ENCODE measurements at regions not wholly inside any gene's neighbourhood (a gene's known extent, or its start where the extent isn't known, plus 50 kb on each side); places are given as distances from the start of the nearest gene placed in this dataset.
"Not testable (repeated sequence)": the region's sequence is repeated elsewhere in the genome, so short reads cannot be mapped to it uniquely, and the experiment has no call there.

DNA sequence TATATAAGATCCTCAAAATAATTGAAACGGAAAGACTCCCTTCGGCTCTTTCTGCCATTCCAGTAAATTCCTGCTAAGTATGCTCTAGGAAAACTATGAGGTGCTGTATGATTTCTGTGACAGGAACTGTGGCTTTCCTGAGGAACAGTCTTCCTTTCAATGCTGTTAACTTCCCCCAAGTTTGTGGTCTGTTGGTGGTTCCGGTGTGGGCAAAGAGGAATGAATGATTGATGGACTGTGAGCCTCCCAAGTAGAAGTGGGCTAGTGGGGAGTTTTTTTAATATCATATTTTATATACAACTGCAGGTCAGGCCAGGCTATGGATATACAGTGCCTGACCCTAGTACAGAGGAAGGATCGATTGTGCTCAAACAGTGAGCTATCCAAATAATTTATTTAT is 560.7 kb upstream of the RBFOX1 start:
- DNase-seq (ENCODE audit: extremely low spot score in 2 of 2) = no peak
- TF ChIP-seq POLR2A (IDR thresholded peaks at IDR 0.05) (no peak), POLR2AphosphoS5 (IDR thresholded peaks at IDR 0.05; ENCODE audit: insufficient read depth in 1 of 2, low read depth in 1 of 2) (no peak)
- TF ChIP-seq, protein P1, sequence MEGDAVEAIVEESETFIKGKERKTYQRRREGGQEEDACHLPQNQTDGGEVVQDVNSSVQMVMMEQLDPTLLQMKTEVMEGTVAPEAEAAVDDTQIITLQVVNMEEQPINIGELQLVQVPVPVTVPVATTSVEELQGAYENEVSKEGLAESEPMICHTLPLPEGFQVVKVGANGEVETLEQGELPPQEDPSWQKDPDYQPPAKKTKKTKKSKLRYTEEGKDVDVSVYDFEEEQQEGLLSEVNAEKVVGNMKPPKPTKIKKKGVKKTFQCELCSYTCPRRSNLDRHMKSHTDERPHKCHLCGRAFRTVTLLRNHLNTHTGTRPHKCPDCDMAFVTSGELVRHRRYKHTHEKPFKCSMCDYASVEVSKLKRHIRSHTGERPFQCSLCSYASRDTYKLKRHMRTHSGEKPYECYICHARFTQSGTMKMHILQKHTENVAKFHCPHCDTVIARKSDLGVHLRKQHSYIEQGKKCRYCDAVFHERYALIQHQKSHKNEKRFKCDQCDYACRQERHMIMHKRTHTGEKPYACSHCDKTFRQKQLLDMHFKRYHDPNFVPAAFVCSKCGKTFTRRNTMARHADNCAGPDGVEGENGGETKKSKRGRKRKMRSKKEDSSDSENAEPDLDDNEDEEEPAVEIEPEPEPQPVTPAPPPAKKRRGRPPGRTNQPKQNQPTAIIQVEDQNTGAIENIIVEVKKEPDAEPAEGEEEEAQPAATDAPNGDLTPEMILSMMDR (IDR thresholded peaks at IDR 0.05) = no peak
- no peaks in the 10 kb centered on the region for H3K36me3 ChIP-seq
- no peaks in the 10 kb centered on the region for H3K4me1 ChIP-seq
- H3K4me3 ChIP-seq = no peak overlapping the region
- H3K9me3 ChIP-seq = no peaks in the 10 kb centered on the region
- intact Hi-C loops (cut with DNase I) = no loop called here
- no peaks in the 10 kb centered on the region for H3K27me3 ChIP-seq
- H3K27ac ChIP-seq = no peak overlapping the region

GRCh38 chr16:6753553-6753952 is 579.1 kb upstream of the RBFOX1 start:
- Histone ChIP-seq H3K27ac (no peak overlapping the region), H3K9me3 (no peaks in the 10 kb centered on the region), H3K4me1 (no peaks in the 10 kb centered on the region), H3K36me3 (no peaks in the 10 kb centered on the region), H3K27me3 (no peaks in the 10 kb centered on the region), H3K4me3 (no peak overlapping the region)
- intact Hi-C loops (cut with DNase I) = no loop called here
- no peak for DNase-seq (ENCODE audit: extremely low spot score in 2 of 2)
- TF ChIP-seq POLR2AphosphoS5 (IDR thresholded peaks at IDR 0.05; ENCODE audit: insufficient read depth in 1 of 2, low read depth in 1 of 2) = no peak
- TF ChIP-seq POLR2A (IDR thresholded peaks at IDR 0.05) = no peak
- TF ChIP-seq, protein P1 (IDR thresholded peaks at IDR 0.05) = no peak

- DNase-seq (ENCODE audit: extremely low spot score in 2 of 2) = no peak
- intact Hi-C loops (cut with DNase I) = no loop called here
- no peaks in the 10 kb centered on the region for H3K9me3 ChIP-seq
- TF ChIP-seq POLR2A (IDR thresholded peaks at IDR 0.05) (no peak), POLR2AphosphoS5 (IDR thresholded peaks at IDR 0.05; ENCODE audit: insufficient read depth in 1 of 2, low read depth in 1 of 2) (no peak)
- TF ChIP-seq, protein P1 (IDR thresholded peaks at IDR 0.05) = no peak
- no peak overlapping the region for H3K4me3 ChIP-seq
- no peak overlapping the region for H3K27ac ChIP-seq
- H3K4me1 ChIP-seq = no peaks in the 10 kb centered on the region
- H3K27me3 ChIP-seq = no peaks in the 10 kb centered on the region
- H3K36me3 ChIP-seq = no peaks in the 10 kb centered on the region
These were observed 581.5 kb upstream of the RBFOX1 start for GRCh38 chr16:6751191-6751590.

- intact Hi-C loops (cut with DNase I) = no loop called here
- no peak for DNase-seq (ENCODE audit: extremely low spot score in 2 of 2)
- TF ChIP-seq POLR2AphosphoS5 (IDR thresholded peaks at IDR 0.05; ENCODE audit: insufficient read depth in 1 of 2, low read depth in 1 of 2) (no peak), POLR2A (IDR thresholded peaks at IDR 0.05) (no peak)
- TF ChIP-seq, protein P1 (IDR thresholded peaks at IDR 0.05) = no peak
- no peaks in the 10 kb centered on the region for H3K4me1 ChIP-seq
- H3K36me3 ChIP-seq = no peaks in the 10 kb centered on the region
- no peak overlapping the region for H3K27ac ChIP-seq
- H3K27me3 ChIP-seq = no peaks in the 10 kb centered on the region
- H3K4me3 ChIP-seq = no peak overlapping the region
- no peaks in the 10 kb centered on the region for H3K9me3 ChIP-seq
These were observed 582.9 kb upstream of the RBFOX1 start for GRCh38 chr16:6749698-6750097.

DNA sequence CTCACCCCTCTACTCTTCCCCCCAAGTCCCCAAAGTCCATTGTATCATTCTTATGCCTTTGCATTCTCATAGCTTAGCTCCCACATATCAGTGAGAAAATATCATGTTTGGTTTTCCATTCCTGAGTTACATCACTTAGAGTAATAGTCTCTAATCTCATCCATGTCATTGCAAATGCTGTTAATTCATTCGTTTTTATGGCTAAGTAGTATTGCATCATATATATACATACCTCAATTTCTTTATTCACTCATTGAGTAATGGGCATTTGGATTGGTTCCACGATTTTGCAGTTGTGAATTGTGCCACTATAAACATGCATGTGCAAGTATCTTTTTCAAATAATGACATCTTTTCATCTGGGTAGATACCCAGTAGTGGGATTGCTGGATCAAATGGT is 596.3 kb upstream of the RBFOX1 start:
- H3K36me3 ChIP-seq; H3K4me1 ChIP-seq; intact Hi-C loops (cut with DNase I); H3K27me3 ChIP-seq; DNase-seq (ENCODE audit: extremely low spot score in 2 of 2); H3K9me3 ChIP-seq; H3K4me3 ChIP-seq; H3K27ac ChIP-seq: not testable (repeated sequence)

DNA sequence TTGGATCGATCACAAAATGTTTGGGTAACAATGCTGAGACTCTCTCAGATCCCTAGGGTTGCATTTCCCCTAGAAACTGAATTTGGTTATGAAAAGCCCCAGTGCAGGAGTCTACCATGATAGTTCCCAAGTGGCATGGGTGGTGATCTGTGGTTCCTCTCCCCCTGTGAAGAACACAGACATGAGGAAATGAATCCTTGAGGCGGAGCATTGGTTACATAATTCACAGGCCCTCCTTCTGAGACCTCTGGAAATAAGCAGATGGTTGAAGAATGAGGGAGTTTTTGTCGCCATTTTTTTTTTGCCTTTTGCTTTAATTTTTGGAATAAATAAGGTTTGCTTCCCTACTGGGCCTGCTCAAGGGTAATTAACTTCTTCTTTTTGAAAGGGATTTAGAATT is 597.0 kb upstream of the RBFOX1 start:
- Histone ChIP-seq H3K36me3 (no peaks in the 10 kb centered on the region), H3K27me3 (no peaks in the 10 kb centered on the region), H3K9me3 (no peaks in the 10 kb centered on the region), H3K27ac (no peak overlapping the region), H3K4me3 (no peak overlapping the region), H3K4me1 (no peaks in the 10 kb centered on the region)
- intact Hi-C loops (cut with DNase I) = no loop called here
- TF ChIP-seq POLR2A (IDR thresholded peaks at IDR 0.05) (no peak), POLR2AphosphoS5 (IDR thresholded peaks at IDR 0.05; ENCODE audit: insufficient read depth in 1 of 2, low read depth in 1 of 2) (no peak)
- TF ChIP-seq, protein P1 (IDR thresholded peaks at IDR 0.05) = no peak
- no peak for DNase-seq (ENCODE audit: extremely low spot score in 2 of 2)

All from vagina (tissue), 2 donors.